ENCODE measurements at regions not wholly inside any gene's neighbourhood (a gene's known extent, or its start where the extent isn't known, plus 50 kb on each side); places are given as distances from the start of the nearest gene placed in this dataset.
"Not testable (repeated sequence)": the region's sequence is repeated elsewhere in the genome, so short reads cannot be mapped to it uniquely, and the experiment has no call there.

DNA sequence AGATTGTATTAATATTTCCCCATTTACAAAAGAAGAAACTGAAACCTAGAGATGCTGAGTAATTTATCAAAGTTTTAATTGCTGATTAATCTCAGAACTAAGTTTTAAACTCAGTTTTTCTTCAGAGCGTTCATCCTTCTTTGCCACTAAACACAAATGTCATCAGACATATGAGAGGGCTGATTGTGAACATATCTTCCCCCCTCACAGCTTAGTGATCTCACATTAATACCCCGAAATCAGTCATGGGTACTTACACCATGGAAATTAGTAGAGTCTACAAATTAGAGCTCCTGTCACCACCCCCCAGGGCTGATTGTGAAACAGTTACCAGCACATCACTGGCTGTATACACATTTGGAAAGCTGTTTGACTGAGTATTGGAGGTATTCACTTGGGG is 189.3 kb upstream of the SGO1 start:
- Histone ChIP-seq H3K4me2 (ENCODE audit: extremely low read depth, insufficient read depth, low read length) (no peak overlapping the region), H2AFZ (ENCODE audit: low read length) (no peak overlapping the region), H3K36me3 (ENCODE audit: control insufficient read depth, insufficient read depth, low read length) (no peaks in the 10 kb centered on the region), H3K9ac (ENCODE audit: insufficient read depth, low read length) (no peak overlapping the region), H3K4me1 (ENCODE audit: control insufficient read depth, extremely low read depth, insufficient read depth, low read length) (no peaks in the 10 kb centered on the region), H3K4me3 (replicated peaks in 1 of 4; ENCODE audit: control extremely low read depth in 1 of 4, insufficient read depth in 1 of 4, low read depth in 3 of 4, low read length in 4 of 4) (no peak overlapping the region), H3K9me3 (ENCODE audit: control insufficient read depth, insufficient read depth, low read depth, low read length) (no peaks in the 10 kb centered on the region), H3K27me3 (ENCODE audit: control insufficient read depth, insufficient read depth, low read length) (no peaks in the 10 kb centered on the region), H3K27ac (ENCODE audit: insufficient read depth, low read length) (no peak overlapping the region), H4K20me1 (ENCODE audit: control insufficient read depth, extremely low read depth, insufficient read depth, low read length) (no peaks in the 10 kb centered on the region), H3K79me2 (ENCODE audit: control insufficient read depth, insufficient read depth, low read length) (no peaks in the 10 kb centered on the region)
- DNase-seq (ENCODE audit: low read depth in 2 of 2), result no peak
- TF ChIP-seq, protein P1, sequence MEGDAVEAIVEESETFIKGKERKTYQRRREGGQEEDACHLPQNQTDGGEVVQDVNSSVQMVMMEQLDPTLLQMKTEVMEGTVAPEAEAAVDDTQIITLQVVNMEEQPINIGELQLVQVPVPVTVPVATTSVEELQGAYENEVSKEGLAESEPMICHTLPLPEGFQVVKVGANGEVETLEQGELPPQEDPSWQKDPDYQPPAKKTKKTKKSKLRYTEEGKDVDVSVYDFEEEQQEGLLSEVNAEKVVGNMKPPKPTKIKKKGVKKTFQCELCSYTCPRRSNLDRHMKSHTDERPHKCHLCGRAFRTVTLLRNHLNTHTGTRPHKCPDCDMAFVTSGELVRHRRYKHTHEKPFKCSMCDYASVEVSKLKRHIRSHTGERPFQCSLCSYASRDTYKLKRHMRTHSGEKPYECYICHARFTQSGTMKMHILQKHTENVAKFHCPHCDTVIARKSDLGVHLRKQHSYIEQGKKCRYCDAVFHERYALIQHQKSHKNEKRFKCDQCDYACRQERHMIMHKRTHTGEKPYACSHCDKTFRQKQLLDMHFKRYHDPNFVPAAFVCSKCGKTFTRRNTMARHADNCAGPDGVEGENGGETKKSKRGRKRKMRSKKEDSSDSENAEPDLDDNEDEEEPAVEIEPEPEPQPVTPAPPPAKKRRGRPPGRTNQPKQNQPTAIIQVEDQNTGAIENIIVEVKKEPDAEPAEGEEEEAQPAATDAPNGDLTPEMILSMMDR (conservative IDR thresholded peaks at IDR 0.05 in 1 of 2, IDR thresholded peaks at IDR 0.05 in 1 of 2; ENCODE audit: low read depth in 1 of 2, low read length in 2 of 2), result no peak
- TF ChIP-seq EZH2 (IDR thresholded peaks at IDR 0.05; ENCODE audit: low read length, missing control alignments), result no peak

DNA sequence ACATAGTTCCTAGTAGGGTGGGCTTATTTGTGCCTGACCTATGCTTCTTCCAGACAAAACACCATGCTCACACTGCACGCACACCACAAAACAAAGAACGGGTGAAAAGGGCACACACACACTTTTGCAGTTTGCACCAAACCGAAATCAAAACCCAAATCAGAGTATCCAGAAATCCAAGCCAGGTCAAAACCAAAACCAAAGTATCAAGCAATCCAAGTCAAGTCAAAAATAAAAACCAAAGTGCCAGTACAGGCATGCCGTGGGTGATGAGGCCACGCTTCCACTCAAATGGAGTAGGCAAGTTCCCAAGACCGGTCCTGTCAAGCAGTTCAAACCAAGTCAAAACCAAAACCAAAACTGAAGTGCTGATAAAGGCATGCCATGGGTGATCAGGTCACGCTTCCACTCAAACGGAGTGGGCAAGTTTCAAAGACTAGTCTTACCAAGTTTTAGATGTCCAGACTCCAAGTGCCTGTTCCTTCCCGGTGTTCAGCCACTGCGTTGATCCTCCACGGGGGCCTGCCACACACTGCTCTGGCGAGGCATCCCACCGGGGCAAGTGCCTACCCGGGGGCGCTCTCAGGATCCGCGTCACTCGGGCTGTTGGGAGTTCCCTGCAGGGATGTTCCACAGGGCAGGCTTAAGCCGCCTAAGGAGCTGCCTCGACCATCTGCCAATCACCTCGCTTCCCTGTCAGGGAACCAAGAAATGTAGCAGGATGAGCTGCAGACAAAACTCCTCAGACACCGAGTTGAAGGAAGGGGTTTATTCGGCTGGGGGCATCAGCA is 184.5 kb upstream of the SGO1 start:
- H3K9me3 ChIP-seq (ENCODE audit: control insufficient read depth, insufficient read depth, low read depth, low read length); H3K36me3 ChIP-seq (ENCODE audit: control insufficient read depth, insufficient read depth, low read length); DNase-seq (ENCODE audit: low read depth in 2 of 2); H4K20me1 ChIP-seq (ENCODE audit: control insufficient read depth, extremely low read depth, insufficient read depth, low read length); H2AFZ ChIP-seq (ENCODE audit: low read length); H3K9ac ChIP-seq (ENCODE audit: insufficient read depth, low read length); H3K27ac ChIP-seq (ENCODE audit: insufficient read depth, low read length); H3K27me3 ChIP-seq (ENCODE audit: control insufficient read depth, insufficient read depth, low read length); H3K4me1 ChIP-seq (ENCODE audit: control insufficient read depth, extremely low read depth, insufficient read depth, low read length); H3K4me2 ChIP-seq (ENCODE audit: extremely low read depth, insufficient read depth, low read length); H3K79me2 ChIP-seq (ENCODE audit: control insufficient read depth, insufficient read depth, low read length); H3K4me3 ChIP-seq (replicated peaks in 1 of 4; ENCODE audit: control extremely low read depth in 1 of 4, insufficient read depth in 1 of 4, low read depth in 3 of 4, low read length in 4 of 4): not testable (repeated sequence)

DNA sequence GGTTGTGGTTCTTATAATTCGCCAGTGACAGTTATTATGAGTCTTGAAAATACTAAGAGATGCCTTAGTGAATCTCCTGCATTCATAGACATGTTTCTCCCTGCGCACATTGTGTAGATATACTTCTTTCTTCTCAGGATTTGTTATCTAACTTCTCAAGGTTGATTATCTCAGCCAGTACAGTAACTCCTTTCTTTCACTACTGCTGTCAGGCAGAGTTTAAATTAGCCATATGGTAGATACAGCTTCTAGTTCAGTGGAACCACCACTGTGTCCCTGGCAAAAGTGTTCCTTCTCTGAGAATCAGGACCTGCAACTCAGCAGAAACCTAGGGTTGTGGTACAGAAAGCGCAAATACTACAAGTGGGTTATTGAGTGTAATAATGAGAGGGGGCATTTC is 175.0 kb upstream of the SGO1 start:
- Histone ChIP-seq H3K27ac (ENCODE audit: insufficient read depth, low read length) (no peak overlapping the region), H2AFZ (ENCODE audit: low read length) (no peak overlapping the region)
- no peak for DNase-seq (ENCODE audit: low read depth in 2 of 2)

More for the DNA sequence above, 175.0 kb upstream of the SGO1 start:
- H3K4me2 ChIP-seq (ENCODE audit: extremely low read depth, insufficient read depth, low read length), result no peak overlapping the region
- no peaks in the 10 kb centered on the region for H3K79me2 ChIP-seq (ENCODE audit: control insufficient read depth, insufficient read depth, low read length)
- no peaks in the 10 kb centered on the region for H3K4me1 ChIP-seq (ENCODE audit: control insufficient read depth, extremely low read depth, insufficient read depth, low read length)
- H3K9me3 ChIP-seq (ENCODE audit: control insufficient read depth, insufficient read depth, low read depth, low read length), result no peaks in the 10 kb centered on the region
- TF ChIP-seq, protein P1 (conservative IDR thresholded peaks at IDR 0.05 in 1 of 2, IDR thresholded peaks at IDR 0.05 in 1 of 2; ENCODE audit: low read depth in 1 of 2, low read length in 2 of 2), result no peak
- no peak for TF ChIP-seq EZH2 (IDR thresholded peaks at IDR 0.05; ENCODE audit: low read length, missing control alignments)
- no peaks in the 10 kb centered on the region for H4K20me1 ChIP-seq (ENCODE audit: control insufficient read depth, extremely low read depth, insufficient read depth, low read length)
- H3K36me3 ChIP-seq (ENCODE audit: control insufficient read depth, insufficient read depth, low read length), result no peaks in the 10 kb centered on the region
- no peak overlapping the region for H3K9ac ChIP-seq (ENCODE audit: insufficient read depth, low read length)
- no peak overlapping the region for H3K4me3 ChIP-seq (replicated peaks in 1 of 4; ENCODE audit: control extremely low read depth in 1 of 4, insufficient read depth in 1 of 4, low read depth in 3 of 4, low read length in 4 of 4)
- H3K27me3 ChIP-seq (ENCODE audit: control insufficient read depth, insufficient read depth, low read length), result no peaks in the 10 kb centered on the region

Measured in fibroblast of lung (primary cell).